CD4-positive, alpha-beta T cell (primary cell): ENCODE measurements at regions not wholly inside any gene's neighbourhood (a gene's known extent, or its start where the extent isn't known, plus 50 kb on each side); places are given as distances from the start of the nearest gene placed in this dataset.

ENCODE experiments used
- ATAC-seq: fragments of 200-7000 bp; cut with Tn5 transposase; one replicate; pipeline ENCODE4 v1.10.0; 2022; ENCODE audit warnings: mild to moderate bottlenecking; ENCODE audit not compliant: poor library complexity
- CTCF ChIA-PET: fragments of 350-600 bp; sonication (Branson Sonifier 250); formaldehyde crosslinking; loops from one replicate; lab custom pipeline; 2021; ENCODE audit warnings: antibody characterized with exemption, inconsistent platforms; lab: Charles Lee
- POLR2A ChIA-PET: fragments of 350-600 bp; sonication (Branson Sonifier 250); formaldehyde crosslinking; loops from one replicate; lab custom pipeline; 2021; ENCODE audit warnings: antibody characterized with exemption, inconsistent platforms; lab: Charles Lee
- DNase-seq, 14 experiments: peaks; one replicate each; pipeline ENCODE4 v3.0.0-alpha.2; 2013 to 2020; ENCODE audit warnings: mixed read lengths in 2 of 14
- H3K27ac ChIP-seq, 2 donors: one replicate each; pipeline versions ENCODE4 v1.5.1 to v1.7.0; 2013; ENCODE audit warnings: low read length in 2 of 2, low read depth in 1 of 2, mild to moderate bottlenecking in 1 of 2
- H3K27me3 ChIP-seq, 2 experiments: 1 replicate in 1 of 2; 2 replicates in 1 of 2; pipeline versions ENCODE4 v1.6.1 to v1.7.0; 2013; ENCODE audit warnings: low read length in 2 of 2, control low read depth in 1 of 2, mild to moderate bottlenecking in 1 of 2, moderate library complexity in 1 of 2; ENCODE audit not compliant: insufficient read depth in 2 of 2, control insufficient read depth in 1 of 2
- H3K36me3 ChIP-seq: one replicate; pipeline ENCODE4 v1.6.1; 2013; ENCODE audit warnings: low read length, control low read depth; ENCODE audit not compliant: insufficient read depth
- H3K4me1 ChIP-seq: one replicate; pipeline ENCODE4 v1.6.1; 2013; ENCODE audit warnings: low read length, control low read depth; ENCODE audit not compliant: insufficient read depth
- H3K4me3 ChIP-seq: one replicate; pipeline ENCODE4 v1.5.1; 2013; ENCODE audit warnings: mild to moderate bottlenecking, low read length, moderate library complexity
- H3K9me3 ChIP-seq, 2 experiments: 1 replicate in 1 of 2; 2 replicates in 1 of 2; pipeline versions ENCODE4 v1.6.1 to v1.7.0; 2013; ENCODE audit warnings: low read length in 2 of 2, mild to moderate bottlenecking in 2 of 2, control low read depth in 1 of 2, moderate library complexity in 1 of 2; ENCODE audit not compliant: control insufficient read depth in 1 of 2, insufficient read depth in 1 of 2
- H3K27ac Mint-ChIP-seq: one replicate; pipeline ENCODE4 v1.8.0; 2020; ENCODE audit warnings: mixed read lengths
- H3K27me3 Mint-ChIP-seq: one replicate; pipeline ENCODE4 v1.8.0; 2021; ENCODE audit warnings: mixed read lengths
- H3K36me3 Mint-ChIP-seq: one replicate; pipeline ENCODE4 v1.8.0; 2021; ENCODE audit warnings: low read depth, mixed read lengths
- H3K4me1 Mint-ChIP-seq: one replicate; pipeline ENCODE4 v1.8.0; 2021; ENCODE audit warnings: low read depth, mixed read lengths
- H3K4me3 Mint-ChIP-seq: one replicate; pipeline ENCODE4 v1.8.0; 2020; ENCODE audit warnings: mild to moderate bottlenecking, mixed read lengths
- H3K9me3 Mint-ChIP-seq: one replicate; pipeline ENCODE4 v1.8.0; 2020; ENCODE audit warnings: mixed read lengths
- intact Hi-C, 2 experiments: fragments of 100-400 bp; cut with DNase I in 1 of 2; cut with micrococcal nuclease in 1 of 2; formaldehyde crosslinking; loops; one replicate each; pipeline versions ENCODE4 v1.15.1 to v1.9.0; 2023 to 2025; cut with DNase I, micrococcal nuclease
- TF ChIP-seq, protein P1 (sequence below): fragments of 200-600 bp; IDR thresholded peaks from one replicate; pipeline ENCODE4 v1.8.0; 2022; ENCODE audit warnings: antibody characterized with exemption, mild to moderate bottlenecking

GRCh38 chr22:33202455-33202854 lies 144.3 kb upstream of the SYN3 start:
- no peak overlapping the region for H3K27ac ChIP-seq
- Mint-ChIP-seq H3K36me3 (no peaks in the 10 kb centered on the region), H3K27ac (no peak overlapping the region), H3K9me3 (no peaks in the 10 kb centered on the region), H3K27me3 (peaks cover 22% of the 10 kb centered on the region), H3K4me3 (no peak overlapping the region), H3K4me1 (no peaks in the 10 kb centered on the region)
- TF ChIP-seq, protein P1, sequence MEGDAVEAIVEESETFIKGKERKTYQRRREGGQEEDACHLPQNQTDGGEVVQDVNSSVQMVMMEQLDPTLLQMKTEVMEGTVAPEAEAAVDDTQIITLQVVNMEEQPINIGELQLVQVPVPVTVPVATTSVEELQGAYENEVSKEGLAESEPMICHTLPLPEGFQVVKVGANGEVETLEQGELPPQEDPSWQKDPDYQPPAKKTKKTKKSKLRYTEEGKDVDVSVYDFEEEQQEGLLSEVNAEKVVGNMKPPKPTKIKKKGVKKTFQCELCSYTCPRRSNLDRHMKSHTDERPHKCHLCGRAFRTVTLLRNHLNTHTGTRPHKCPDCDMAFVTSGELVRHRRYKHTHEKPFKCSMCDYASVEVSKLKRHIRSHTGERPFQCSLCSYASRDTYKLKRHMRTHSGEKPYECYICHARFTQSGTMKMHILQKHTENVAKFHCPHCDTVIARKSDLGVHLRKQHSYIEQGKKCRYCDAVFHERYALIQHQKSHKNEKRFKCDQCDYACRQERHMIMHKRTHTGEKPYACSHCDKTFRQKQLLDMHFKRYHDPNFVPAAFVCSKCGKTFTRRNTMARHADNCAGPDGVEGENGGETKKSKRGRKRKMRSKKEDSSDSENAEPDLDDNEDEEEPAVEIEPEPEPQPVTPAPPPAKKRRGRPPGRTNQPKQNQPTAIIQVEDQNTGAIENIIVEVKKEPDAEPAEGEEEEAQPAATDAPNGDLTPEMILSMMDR = no peak
- no peak overlapping the region for H3K4me3 ChIP-seq
- H3K36me3 ChIP-seq = no peaks in the 10 kb centered on the region
- no peak for ATAC-seq
- ChIA-PET POLR2A (no interaction called here), CTCF (no interaction called here)
- intact Hi-C loops = no loop called here
- no peaks in the 10 kb centered on the region for H3K27me3 ChIP-seq
- DNase-seq = no peak
- no peaks in the 10 kb centered on the region for H3K4me1 ChIP-seq
- H3K9me3 ChIP-seq = no peaks in the 10 kb centered on the region

GRCh38 chr22:33194529-33195077 lies 136.4 kb upstream of the SYN3 start:
- intact Hi-C loops = no loop called here
- ChIA-PET POLR2A (no interaction called here), CTCF (no interaction called here)

DNA sequence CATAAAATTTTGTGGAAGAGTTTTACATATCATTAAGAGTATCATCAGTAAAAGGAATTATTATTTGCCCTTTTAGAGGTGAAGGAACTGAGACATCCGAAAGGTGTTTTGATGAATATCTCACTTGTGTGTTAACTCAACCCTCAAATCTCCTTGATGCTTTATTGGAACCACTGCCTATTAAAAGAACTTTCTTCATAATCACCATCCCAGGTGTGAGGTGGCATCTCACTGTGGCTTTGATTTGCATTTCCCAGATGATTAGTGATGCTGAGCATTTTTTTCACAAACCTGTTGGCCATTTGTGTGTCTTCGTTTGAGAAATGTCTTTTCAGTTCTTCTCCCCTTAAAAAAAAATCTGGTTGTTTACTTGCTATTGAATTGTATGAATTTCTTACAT lies 134.0 kb upstream of the SYN3 start:
- CTCF ChIA-PET = no interaction called here
- no peak overlapping the region for H3K4me3 Mint-ChIP-seq
- H3K9me3 ChIP-seq = no peaks in the 10 kb centered on the region
- no peaks in the 10 kb centered on the region for H3K36me3 ChIP-seq
- POLR2A ChIA-PET = no interaction called here
- H3K4me3 ChIP-seq = no peak overlapping the region
- no peak for DNase-seq
- H3K9me3 Mint-ChIP-seq = no peaks in the 10 kb centered on the region
- intact Hi-C loops = no loop called here
- H3K27me3 ChIP-seq = peaks cover 0 to 4% of the 10 kb centered on the region in 2 experiments
- no peaks in the 10 kb centered on the region for H3K4me1 Mint-ChIP-seq
- H3K36me3 Mint-ChIP-seq = no peaks in the 10 kb centered on the region
- H3K27ac Mint-ChIP-seq = no peak overlapping the region
- H3K4me1 ChIP-seq = no peaks in the 10 kb centered on the region
- no peak overlapping the region for H3K27ac ChIP-seq
- TF ChIP-seq, protein P1 = no peak
- peaks cover 13% of the 10 kb centered on the region for H3K27me3 Mint-ChIP-seq
- ATAC-seq = no peak

More at GRCh38 chr22:33194529-33195077, 136.4 kb upstream of the SYN3 start:
- no peaks in the 10 kb centered on the region for H3K9me3 ChIP-seq
- ATAC-seq = no peak
- H3K4me1 ChIP-seq = no peaks in the 10 kb centered on the region
- no peaks in the 10 kb centered on the region for H3K4me1 Mint-ChIP-seq
- peaks cover 0 to 4% of the 10 kb centered on the region in 2 experiments for H3K27me3 ChIP-seq
- H3K9me3 Mint-ChIP-seq = no peaks in the 10 kb centered on the region
- no peak overlapping the region for H3K27ac ChIP-seq
- no peaks in the 10 kb centered on the region for H3K36me3 Mint-ChIP-seq
- H3K36me3 ChIP-seq = no peaks in the 10 kb centered on the region
- H3K4me3 ChIP-seq = no peak overlapping the region
- H3K27me3 Mint-ChIP-seq = peaks cover 18% of the 10 kb centered on the region
- TF ChIP-seq, protein P1 = no peak
- DNase-seq = no peak
- H3K27ac Mint-ChIP-seq = no peak overlapping the region
- H3K4me3 Mint-ChIP-seq = no peak overlapping the region
